ENCODE measurements at regions not wholly inside any gene's neighbourhood (a gene's known extent, or its start where the extent isn't known, plus 50 kb on each side); places are given as distances from the start of the nearest gene placed in this dataset.

- peak; percentile 62 for TF ChIP-seq NFIC (IDR thresholded peaks at IDR 0.05)
- TF ChIP-seq FOXM1 (IDR thresholded peaks at IDR 0.05; ENCODE audit: borderline replicate concordance, low read depth): 0 out of 2 replicates have a peak, but pooled peaks have one; percentile 47
- peak; percentile 86 for TF ChIP-seq TCF12 (IDR thresholded peaks at IDR 0.05; ENCODE audit: low read depth)
- TF ChIP-seq EP300 (IDR thresholded peaks at IDR 0.05; ENCODE audit: borderline replicate concordance): peak; percentile 82
Measured at GRCh38 chr14:105911848-105912292, 385.5 kb downstream of the TMEM121 start.

GRCh38 chr14:105912641-105913180, 386.3 kb downstream of the TMEM121 start:
- TF ChIP-seq ZBTB7A (IDR thresholded peaks at IDR 0.05; ENCODE audit: low read depth): no peak
- TF ChIP-seq RAD21 (IDR thresholded peaks at IDR 0.05; ENCODE audit: low read depth): no peak
- no peak for TF ChIP-seq MAX (IDR thresholded peaks at IDR 0.05)
- TF ChIP-seq CEBPB (IDR thresholded peaks at IDR 0.05): no peak
- TF ChIP-seq YY1 (IDR thresholded peaks at IDR 0.05; ENCODE audit: low read depth): no peak
- no peak for TF ChIP-seq EP300 (IDR thresholded peaks at IDR 0.05; ENCODE audit: borderline replicate concordance)

- TF ChIP-seq TAF1 (IDR thresholded peaks at IDR 0.05; ENCODE audit: low read depth) (no peak), TCF12 (IDR thresholded peaks at IDR 0.05; ENCODE audit: low read depth) (no peak), EGR1 (IDR thresholded peaks at IDR 0.05) (no peak), CEBPB (IDR thresholded peaks at IDR 0.05) (no peak), TEAD4 (IDR thresholded peaks at IDR 0.05) (no peak)
Measured at GRCh38 chr14:105913221-105913620, 386.8 kb downstream of the TMEM121 start.

- no peak for TF ChIP-seq TCF12 (IDR thresholded peaks at IDR 0.05; ENCODE audit: low read depth)
- TF ChIP-seq ZBTB7A (IDR thresholded peaks at IDR 0.05; ENCODE audit: low read depth): no peak
- TF ChIP-seq CEBPB (IDR thresholded peaks at IDR 0.05): no peak
- TF ChIP-seq MAX (IDR thresholded peaks at IDR 0.05): no peak
- no peak for TF ChIP-seq RAD21 (IDR thresholded peaks at IDR 0.05; ENCODE audit: low read depth)
- TF ChIP-seq TEAD4 (IDR thresholded peaks at IDR 0.05): no peak
- TF ChIP-seq USF1 (IDR thresholded peaks at IDR 0.05): no peak
- no peak for TF ChIP-seq NFIC (IDR thresholded peaks at IDR 0.05)
- TF ChIP-seq YY1 (IDR thresholded peaks at IDR 0.05; ENCODE audit: low read depth): no peak
- TF ChIP-seq TAF1 (IDR thresholded peaks at IDR 0.05; ENCODE audit: low read depth): no peak
- no peak for TF ChIP-seq CREB1 (IDR thresholded peaks at IDR 0.05; ENCODE audit: low read depth)
- no peak for TF ChIP-seq FOXM1 (IDR thresholded peaks at IDR 0.05; ENCODE audit: borderline replicate concordance, low read depth)
- TF ChIP-seq EP300 (IDR thresholded peaks at IDR 0.05; ENCODE audit: borderline replicate concordance): no peak
- no peak for TF ChIP-seq EGR1 (IDR thresholded peaks at IDR 0.05)
Measured at GRCh38 chr14:105913861-105914260, 387.5 kb downstream of the TMEM121 start.

- TF ChIP-seq RAD21 (IDR thresholded peaks at IDR 0.05; ENCODE audit: low read depth) (no peak), USF1 (IDR thresholded peaks at IDR 0.05) (0 out of 2 replicates have a peak, but pooled peaks have one; percentile 33), EP300 (IDR thresholded peaks at IDR 0.05; ENCODE audit: borderline replicate concordance) (no peak), CEBPB (IDR thresholded peaks at IDR 0.05) (no peak), MAX (IDR thresholded peaks at IDR 0.05) (no peak), EGR1 (IDR thresholded peaks at IDR 0.05) (no peak)
Measured at GRCh38 chr14:105914738-105915385, 388.5 kb downstream of the TMEM121 start.

GRCh38 chr14:105917933-105918436, 391.6 kb downstream of the TMEM121 start:
- TF ChIP-seq REST (IDR thresholded peaks at IDR 0.05; ENCODE audit: low read depth) (no peak), ZBTB7A (IDR thresholded peaks at IDR 0.05; ENCODE audit: low read depth) (no peak), CEBPB (IDR thresholded peaks at IDR 0.05) (no peak), YY1 (IDR thresholded peaks at IDR 0.05; ENCODE audit: low read depth) (no peak), MAX (IDR thresholded peaks at IDR 0.05) (no peak), USF1 (IDR thresholded peaks at IDR 0.05) (no peak), FOXM1 (IDR thresholded peaks at IDR 0.05; ENCODE audit: borderline replicate concordance, low read depth) (no peak), RAD21 (IDR thresholded peaks at IDR 0.05; ENCODE audit: low read depth) (no peak), EGR1 (IDR thresholded peaks at IDR 0.05) (no peak), TAF1 (IDR thresholded peaks at IDR 0.05; ENCODE audit: low read depth) (no peak), TCF12 (IDR thresholded peaks at IDR 0.05; ENCODE audit: low read depth) (no peak), TEAD4 (IDR thresholded peaks at IDR 0.05) (no peak), CREB1 (IDR thresholded peaks at IDR 0.05; ENCODE audit: low read depth) (no peak), NFIC (IDR thresholded peaks at IDR 0.05) (no peak), EP300 (IDR thresholded peaks at IDR 0.05; ENCODE audit: borderline replicate concordance) (no peak)
